Stomach smooth muscle (tissue), 2 donors: ENCODE measurements at regions not wholly inside any gene's neighbourhood (a gene's known extent, or its start where the extent isn't known, plus 50 kb on each side); places are given as distances from the start of the nearest gene placed in this dataset.

Experiments
- H3K27ac ChIP-seq: one replicate; pipeline ENCODE4 v1.7.0; 2013; ENCODE audit warnings: mild to moderate bottlenecking, low read length, inconsistent platforms
- H3K27me3 ChIP-seq, 2 donors: one replicate each; pipeline ENCODE4 v1.7.0; 2013; ENCODE audit warnings: low read length in 2 of 2; ENCODE audit not compliant: insufficient read depth in 2 of 2, control insufficient read depth in 1 of 2
- H3K36me3 ChIP-seq, 2 donors: one replicate each; pipeline ENCODE4 v1.7.0; 2013; ENCODE audit warnings: low read length in 2 of 2; ENCODE audit not compliant: control insufficient read depth in 2 of 2, insufficient read depth in 2 of 2
- H3K4me1 ChIP-seq: one replicate; pipeline ENCODE4 v1.7.0; 2013; ENCODE audit warnings: low read length; ENCODE audit not compliant: control insufficient read depth, insufficient read depth
- H3K4me3 ChIP-seq, 2 donors: one replicate each; pipeline ENCODE4 v1.7.0; 2013; ENCODE audit warnings: low read length in 2 of 2
- H3K9ac ChIP-seq, 2 donors: one replicate each; pipeline ENCODE4 v1.7.0; 2013; ENCODE audit warnings: low read length in 2 of 2, mild to moderate bottlenecking in 1 of 2
- H3K9me3 ChIP-seq, 2 donors: one replicate each; pipeline ENCODE4 v1.7.0; 2013; ENCODE audit warnings: low read length in 2 of 2; ENCODE audit not compliant: control insufficient read depth in 2 of 2
- donor health status: healthy.
- donor health status: Pancreatic carcinoma.

DNA sequence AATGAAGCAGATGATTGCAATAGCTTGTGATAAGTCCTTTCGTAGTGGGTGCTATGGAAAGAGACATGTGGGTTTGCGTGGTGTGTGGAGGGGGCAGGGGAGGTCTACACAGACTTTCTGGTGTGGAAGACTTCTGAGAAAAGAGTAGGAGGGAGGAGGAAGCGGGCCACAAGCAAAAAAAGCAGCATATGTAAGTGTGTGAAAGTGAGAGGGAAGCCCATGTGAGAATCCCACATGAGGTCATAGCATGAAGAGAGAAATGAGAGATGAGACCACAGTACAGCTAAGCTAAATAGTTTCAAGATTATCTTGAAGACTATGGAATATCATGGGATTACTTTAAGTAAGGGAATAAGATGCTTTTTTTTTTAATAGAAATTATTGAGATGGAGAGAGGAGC lies 2039.9 kb upstream of the TENM3 start:
- Histone ChIP-seq H3K27me3 (no peaks in the 10 kb centered on the region), H3K27ac (no peak overlapping the region), H3K36me3 (no peaks in the 10 kb centered on the region), H3K9ac (no peak overlapping the region), H3K4me3 (no peak overlapping the region), H3K9me3 (no peaks in the 10 kb centered on the region), H3K4me1 (no peaks in the 10 kb centered on the region)

GRCh38 chr4:180205276-180205675 lies 2037.9 kb upstream of the TENM3 start:
- Histone ChIP-seq H3K36me3 (no peaks in the 10 kb centered on the region), H3K4me1 (no peaks in the 10 kb centered on the region), H3K9ac (no peak overlapping the region), H3K9me3 (no peaks in the 10 kb centered on the region), H3K27me3 (no peaks in the 10 kb centered on the region), H3K27ac (no peak overlapping the region), H3K4me3 (no peak overlapping the region)

DNA sequence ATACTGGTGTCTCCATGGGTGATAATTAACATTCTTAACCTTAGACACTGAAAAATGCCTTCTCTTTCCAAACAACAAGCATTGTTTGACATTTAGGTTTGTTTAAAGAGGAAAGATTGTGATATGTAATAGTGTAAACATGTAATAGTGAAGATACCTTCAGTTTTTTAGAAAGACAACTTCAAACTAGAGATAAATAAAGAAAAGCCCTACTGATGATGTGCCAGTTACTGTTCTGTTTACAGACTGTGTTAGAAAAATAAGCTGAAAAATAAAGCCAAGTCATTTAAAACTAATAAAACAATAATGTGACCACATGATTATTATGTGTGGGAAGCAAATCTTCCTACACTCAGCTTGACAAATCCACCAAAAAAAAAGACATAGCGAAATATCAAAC lies 2035.3 kb upstream of the TENM3 start:
- H3K4me3 ChIP-seq = no peak overlapping the region
- H3K36me3 ChIP-seq = no peaks in the 10 kb centered on the region
- H3K27ac ChIP-seq = no peak overlapping the region
- H3K9ac ChIP-seq = no peak overlapping the region
- no peaks in the 10 kb centered on the region for H3K27me3 ChIP-seq
- no peaks in the 10 kb centered on the region for H3K9me3 ChIP-seq
- no peaks in the 10 kb centered on the region for H3K4me1 ChIP-seq

GRCh38 chr4:180217070-180217469 lies 2026.1 kb upstream of the TENM3 start:
- no peaks in the 10 kb centered on the region for H3K4me1 ChIP-seq
- no peak overlapping the region for H3K27ac ChIP-seq
- H3K27me3 ChIP-seq = no peaks in the 10 kb centered on the region
- no peak overlapping the region for H3K4me3 ChIP-seq
- H3K9me3 ChIP-seq = no peaks in the 10 kb centered on the region
- H3K9ac ChIP-seq = no peak overlapping the region
- H3K36me3 ChIP-seq = no peaks in the 10 kb centered on the region

DNA sequence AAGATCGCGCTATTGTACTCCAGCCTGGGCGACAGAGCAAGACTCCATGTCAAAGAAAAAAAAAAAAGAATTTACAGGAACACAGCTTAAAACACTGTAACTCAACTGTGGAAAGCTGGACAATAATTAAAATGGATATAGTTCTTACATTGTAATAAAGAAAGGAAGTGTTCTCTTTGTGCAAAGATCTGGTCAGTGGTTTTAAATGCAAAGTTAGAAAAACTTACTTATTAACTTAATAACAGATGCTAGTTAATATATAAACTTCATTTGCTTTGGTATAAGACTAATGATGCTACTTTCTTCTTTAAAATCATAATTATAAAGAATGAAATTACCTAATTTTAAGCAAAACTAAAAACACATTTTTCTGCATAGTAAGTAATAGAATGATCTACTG lies 2024.1 kb upstream of the TENM3 start:
- Histone ChIP-seq H3K36me3 (no peaks in the 10 kb centered on the region), H3K27me3 (no peaks in the 10 kb centered on the region), H3K9me3 (no peaks in the 10 kb centered on the region), H3K27ac (no peak overlapping the region), H3K4me3 (no peak overlapping the region), H3K9ac (no peak overlapping the region), H3K4me1 (no peaks in the 10 kb centered on the region)

DNA sequence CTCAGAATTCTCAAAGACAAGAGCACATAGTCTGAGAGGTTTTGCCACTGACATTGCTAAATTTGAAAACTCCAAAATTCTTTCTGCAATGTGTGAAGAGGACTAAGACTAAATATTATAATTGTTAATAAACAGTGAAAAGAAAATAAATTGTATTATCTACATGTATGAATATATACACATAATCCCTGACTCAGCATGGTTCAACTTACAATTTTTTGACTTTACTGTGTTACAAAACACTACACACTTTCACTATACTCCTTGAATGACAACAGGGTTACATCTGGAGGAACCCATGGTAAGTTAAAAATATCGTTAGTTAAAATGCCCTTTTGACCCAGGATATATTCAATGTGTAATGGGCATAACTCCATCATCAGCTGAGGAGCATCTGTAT lies 2017.2 kb upstream of the TENM3 start:
- Histone ChIP-seq H3K4me3 (no peak overlapping the region), H3K27ac (no peak overlapping the region), H3K36me3 (no peaks in the 10 kb centered on the region), H3K9me3 (no peaks in the 10 kb centered on the region), H3K9ac (no peak overlapping the region), H3K27me3 (no peaks in the 10 kb centered on the region), H3K4me1 (no peaks in the 10 kb centered on the region)

DNA sequence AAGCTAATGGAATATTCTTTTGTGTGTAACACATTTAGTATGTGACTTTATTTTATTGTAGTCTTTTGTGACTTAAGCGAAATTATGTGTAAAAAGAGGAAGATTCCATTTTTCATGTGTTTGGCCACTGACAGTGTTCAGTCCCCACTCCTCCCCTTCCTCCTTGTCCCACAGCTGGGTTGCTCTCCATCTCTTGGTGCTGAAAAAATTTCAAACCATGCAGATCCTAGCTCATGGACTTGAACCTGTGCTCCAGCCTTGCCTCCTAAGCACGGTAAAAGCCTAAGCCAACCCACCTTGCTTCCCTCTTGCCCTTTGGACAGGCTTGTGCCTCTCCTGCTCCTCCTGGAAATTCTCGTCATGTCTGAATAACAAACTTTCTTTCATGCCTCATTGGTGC lies 2008.5 kb upstream of the TENM3 start:
- H3K4me3 ChIP-seq = no peak overlapping the region
- no peaks in the 10 kb centered on the region for H3K27me3 ChIP-seq
- H3K9me3 ChIP-seq = no peaks in the 10 kb centered on the region
- H3K4me1 ChIP-seq = no peaks in the 10 kb centered on the region
- no peak overlapping the region for H3K27ac ChIP-seq
- H3K9ac ChIP-seq = no peak overlapping the region
- no peaks in the 10 kb centered on the region for H3K36me3 ChIP-seq

DNA sequence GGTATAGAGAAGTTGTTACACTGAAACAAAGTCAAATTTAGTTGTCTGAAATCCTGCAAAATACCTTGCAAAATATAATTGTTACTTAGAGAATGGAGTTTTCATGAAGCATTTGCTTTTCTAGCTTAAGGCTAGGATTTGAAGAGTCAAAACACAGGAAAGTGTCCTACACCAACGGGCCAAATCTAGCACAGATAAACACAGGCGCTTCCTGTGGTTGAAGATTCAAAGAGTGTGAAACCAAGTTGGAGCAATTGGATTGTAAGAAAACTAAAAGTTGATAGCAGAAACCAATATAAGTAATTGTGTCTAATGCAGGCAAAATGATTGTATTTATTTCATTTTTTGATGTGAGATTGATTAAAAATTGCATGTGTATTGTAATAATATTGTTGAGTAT lies 2002.5 kb upstream of the TENM3 start:
- Histone ChIP-seq H3K9ac (no peak overlapping the region), H3K27ac (no peak overlapping the region), H3K4me1 (no peaks in the 10 kb centered on the region), H3K4me3 (no peak overlapping the region), H3K9me3 (no peaks in the 10 kb centered on the region), H3K27me3 (no peaks in the 10 kb centered on the region), H3K36me3 (no peaks in the 10 kb centered on the region)

GRCh38 chr4:180253419-180253818 lies 1989.8 kb upstream of the TENM3 start:
- Histone ChIP-seq H3K36me3 (no peaks in the 10 kb centered on the region), H3K9ac (no peak overlapping the region), H3K9me3 (no peaks in the 10 kb centered on the region), H3K4me1 (no peaks in the 10 kb centered on the region), H3K4me3 (no peak overlapping the region), H3K27ac (no peak overlapping the region), H3K27me3 (no peaks in the 10 kb centered on the region)

- no peak overlapping the region for H3K4me3 ChIP-seq
- H3K9ac ChIP-seq = no peak overlapping the region
- no peaks in the 10 kb centered on the region for H3K36me3 ChIP-seq
- H3K4me1 ChIP-seq = no peaks in the 10 kb centered on the region
- H3K9me3 ChIP-seq = no peaks in the 10 kb centered on the region
- no peaks in the 10 kb centered on the region for H3K27me3 ChIP-seq
- no peak overlapping the region for H3K27ac ChIP-seq
Measured at GRCh38 chr4:180261346-180261745, 1981.9 kb upstream of the TENM3 start.

- Histone ChIP-seq H3K4me3 (no peak overlapping the region), H3K27ac (no peak overlapping the region), H3K4me1 (no peaks in the 10 kb centered on the region), H3K36me3 (no peaks in the 10 kb centered on the region), H3K9me3 (no peaks in the 10 kb centered on the region), H3K9ac (no peak overlapping the region), H3K27me3 (no peaks in the 10 kb centered on the region)
Measured at GRCh38 chr4:180280076-180280475, 1963.1 kb upstream of the TENM3 start.
